ENCODE measurements at regions not wholly inside any gene's neighbourhood (a gene's known extent, or its start where the extent isn't known, plus 50 kb on each side); places are given as distances from the start of the nearest gene placed in this dataset.

DNA sequence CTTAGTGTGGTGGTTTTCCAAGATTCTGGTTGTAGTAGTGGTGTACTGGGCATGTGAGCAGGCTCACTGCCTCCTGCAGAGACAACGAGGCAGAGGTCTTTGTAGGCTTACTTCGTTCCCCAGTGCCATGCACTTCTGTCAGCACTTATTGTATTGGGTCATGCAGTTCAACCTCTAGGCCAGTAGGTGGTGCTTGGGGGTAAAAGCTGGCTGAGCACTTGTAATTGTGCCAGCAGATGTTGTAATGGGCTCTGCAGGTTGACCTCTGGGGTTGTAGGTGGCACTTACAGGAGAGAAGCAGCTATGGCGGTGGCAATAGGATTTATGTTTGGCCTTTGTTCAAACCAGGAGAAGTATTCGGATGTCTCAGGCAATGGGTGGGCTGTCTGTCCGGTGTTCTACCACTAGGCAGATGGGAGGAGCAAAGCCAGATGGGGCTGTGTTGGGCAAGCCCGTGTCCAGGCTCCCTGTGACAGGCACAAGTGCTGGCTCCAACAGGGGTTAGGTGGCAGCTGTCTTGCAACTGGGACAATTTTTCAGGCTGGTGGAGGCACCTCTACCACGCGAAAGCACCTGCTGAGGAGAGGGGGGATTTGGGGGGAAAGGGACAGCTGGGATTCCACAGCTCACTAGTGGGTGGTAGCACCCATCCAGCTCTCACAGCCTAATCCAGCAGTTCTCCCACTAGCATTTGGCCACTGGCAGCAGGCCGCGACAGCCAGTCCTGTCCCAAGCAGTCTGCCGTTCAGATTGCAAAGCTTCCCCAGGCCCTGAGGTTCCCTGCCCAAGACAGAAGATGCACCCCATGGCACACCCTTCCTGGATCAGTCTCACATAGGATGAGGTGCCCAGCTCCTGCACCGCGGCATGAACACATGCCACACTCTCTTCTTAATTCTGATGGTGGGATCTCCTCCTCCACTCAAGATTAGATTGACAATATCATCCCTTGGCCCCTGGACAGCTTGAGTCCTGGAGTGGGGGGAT, 274.5 kb downstream of the CTH start:
- intact Hi-C loops (cut with DNase I; ENCODE audit: low total_unique reads), result loop anchor here (5.0 kb wide), 1 partner anchor 362 kb away; the partner anchor contains the start of gene PTGER3
- in situ Hi-C loops (cut with MboI; ENCODE audit: low pct_ligation_motif_present in 1 of 4, low pct_unique_long_range_greater_than_20kb in 1 of 4, low sequenced_read_pairs in 3 of 4), result loop anchor here in 3 of 4 donors (10.0 to 25.0 kb wide), 2 partner anchors 352 to 369 kb away; partner anchors contain the start of gene PTGER3 (in 1 of the 3)
- Histone ChIP-seq H3K4me3 (no peak overlapping the region), H3K27me3 (no peaks in the 10 kb centered on the region), H3K27ac (no peak overlapping the region), H3K4me1 (no peaks in the 10 kb centered on the region), H3K9me3 (no peaks in the 10 kb centered on the region), H3K36me3 (no peaks in the 10 kb centered on the region)
- DNase-seq, result peak; percentile 51
- TF ChIP-seq EP300 (IDR thresholded peaks at IDR 0.05; ENCODE audit: low read depth), result no peak
- TF ChIP-seq POLR2AphosphoS5 (IDR thresholded peaks at IDR 0.05), result peak in 2 of 3 donors; percentile 11 to 37
- TF ChIP-seq, protein P1, sequence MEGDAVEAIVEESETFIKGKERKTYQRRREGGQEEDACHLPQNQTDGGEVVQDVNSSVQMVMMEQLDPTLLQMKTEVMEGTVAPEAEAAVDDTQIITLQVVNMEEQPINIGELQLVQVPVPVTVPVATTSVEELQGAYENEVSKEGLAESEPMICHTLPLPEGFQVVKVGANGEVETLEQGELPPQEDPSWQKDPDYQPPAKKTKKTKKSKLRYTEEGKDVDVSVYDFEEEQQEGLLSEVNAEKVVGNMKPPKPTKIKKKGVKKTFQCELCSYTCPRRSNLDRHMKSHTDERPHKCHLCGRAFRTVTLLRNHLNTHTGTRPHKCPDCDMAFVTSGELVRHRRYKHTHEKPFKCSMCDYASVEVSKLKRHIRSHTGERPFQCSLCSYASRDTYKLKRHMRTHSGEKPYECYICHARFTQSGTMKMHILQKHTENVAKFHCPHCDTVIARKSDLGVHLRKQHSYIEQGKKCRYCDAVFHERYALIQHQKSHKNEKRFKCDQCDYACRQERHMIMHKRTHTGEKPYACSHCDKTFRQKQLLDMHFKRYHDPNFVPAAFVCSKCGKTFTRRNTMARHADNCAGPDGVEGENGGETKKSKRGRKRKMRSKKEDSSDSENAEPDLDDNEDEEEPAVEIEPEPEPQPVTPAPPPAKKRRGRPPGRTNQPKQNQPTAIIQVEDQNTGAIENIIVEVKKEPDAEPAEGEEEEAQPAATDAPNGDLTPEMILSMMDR (IDR thresholded peaks at IDR 0.05), result peak; percentile 77 to 86 (median 83)
- WGBS, 2 donors (ENCODE audit: low coverage in 1 of 2), result 20 to 76% methylated on average over 2 to 13 of the region's 13 CpGs

DNA sequence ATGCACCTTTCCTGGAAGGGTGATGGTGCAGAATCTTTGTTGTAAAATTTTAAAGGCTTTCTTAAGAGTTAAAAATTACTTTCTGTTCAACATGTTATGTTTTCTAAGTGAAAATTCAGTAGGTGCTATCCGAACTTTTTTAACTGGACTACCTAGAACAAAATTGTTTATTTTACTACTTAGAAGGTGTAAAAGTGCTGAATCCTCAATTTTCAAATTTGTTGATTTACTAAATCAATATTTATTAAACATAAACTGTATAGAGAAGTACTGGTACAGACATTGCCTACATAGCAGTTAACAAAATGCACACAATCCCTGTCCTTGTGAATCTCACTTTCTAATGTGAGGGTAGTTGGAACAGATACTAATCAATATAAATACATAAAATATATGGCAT, 277.5 kb downstream of the CTH start:
- TF ChIP-seq EP300 (IDR thresholded peaks at IDR 0.05; ENCODE audit: low read depth), result no peak
- TF ChIP-seq, protein P1 (IDR thresholded peaks at IDR 0.05), result no peak
- TF ChIP-seq POLR2A (IDR thresholded peaks at IDR 0.05), result no peak
- TF ChIP-seq POLR2AphosphoS5 (IDR thresholded peaks at IDR 0.05), result no peak
- Histone ChIP-seq H3K27me3 (no peaks in the 10 kb centered on the region), H3K9me3 (no peaks in the 10 kb centered on the region), H3K27ac (no peak overlapping the region), H3K4me3 (no peak overlapping the region), H3K36me3 (no peaks in the 10 kb centered on the region), H3K4me1 (no peaks in the 10 kb centered on the region)
- DNase-seq, result no peak
- intact Hi-C loops (cut with DNase I; ENCODE audit: low total_unique reads), result loop anchor here (5.0 kb wide), 1 partner anchor 359 kb away; the partner anchor contains the start of gene PTGER3
- whole genome bisulfite sequencing, 2 donors (ENCODE audit: low coverage in 1 of 2), result 44 to 55% methylated on average over 1 of the region's 1 CpG
- in situ Hi-C loops (cut with MboI; ENCODE audit: low pct_ligation_motif_present in 1 of 4, low pct_unique_long_range_greater_than_20kb in 1 of 4, low sequenced_read_pairs in 3 of 4), result loop anchor here in 3 of 4 donors (10.0 to 25.0 kb wide), 2 partner anchors 349 to 366 kb away; partner anchors contain the start of gene PTGER3 (in 1 of the 3)

DNA sequence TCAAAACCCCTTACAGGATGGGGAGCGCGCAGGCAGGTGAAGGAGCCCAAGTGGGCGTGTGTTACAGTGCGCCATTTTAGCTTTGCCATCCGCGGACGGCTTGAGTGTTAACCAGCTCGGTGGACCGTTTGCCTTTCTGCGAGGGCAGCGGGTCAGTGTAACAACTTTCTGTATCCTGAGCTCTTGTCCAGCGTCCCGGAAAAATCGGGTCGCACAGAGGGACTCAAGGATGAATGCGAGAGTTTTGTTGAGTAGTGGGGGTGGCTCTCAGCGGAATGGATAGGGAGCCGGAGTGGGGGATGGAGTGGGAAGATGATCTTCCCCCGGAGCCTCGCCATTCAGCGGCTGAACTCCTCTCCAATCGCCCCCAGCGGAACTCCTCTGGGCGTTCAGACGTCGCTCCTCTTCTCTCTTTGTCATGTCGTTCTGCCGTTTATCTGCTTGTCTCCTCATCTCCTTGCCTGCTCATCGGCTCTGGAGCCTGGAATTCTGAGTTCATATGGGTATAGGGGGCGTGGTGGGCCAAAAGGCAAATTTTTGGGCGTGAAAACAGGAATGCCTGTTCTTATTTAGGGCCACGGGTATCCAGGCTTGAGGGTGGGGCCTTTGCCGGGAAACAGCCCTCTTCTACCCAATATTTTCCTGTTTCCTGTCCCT, 295.4 kb downstream of the CTH start:
- peak overlapping the region in 1 of 4 donors; percentile 31 for H3K4me3 ChIP-seq
- no peak overlapping the region for H3K27ac ChIP-seq
- intact Hi-C loops (cut with DNase I; ENCODE audit: low total_unique reads), result no loop called here
- H3K9me3 ChIP-seq, result no peaks in the 10 kb centered on the region
- no peaks in the 10 kb centered on the region for H3K36me3 ChIP-seq
- 33 to 42% methylated on average over 9 to 33 of the region's 33 CpGs for WGBS, 2 donors (ENCODE audit: low coverage in 1 of 2)
- no peak for DNase-seq
- peaks cover 0 to 4% (median 0%) of the 10 kb centered on the region in 4 donors for H3K4me1 ChIP-seq
- in situ Hi-C loops (cut with MboI; ENCODE audit: low pct_ligation_motif_present in 1 of 4, low pct_unique_long_range_greater_than_20kb in 1 of 4, low sequenced_read_pairs in 3 of 4), result no loop called here
- peaks cover 7% of the 10 kb centered on the region for H3K27me3 ChIP-seq
- TF ChIP-seq, protein P1 (IDR thresholded peaks at IDR 0.05), result no peak
- TF ChIP-seq POLR2A (IDR thresholded peaks at IDR 0.05) (no peak), POLR2AphosphoS5 (IDR thresholded peaks at IDR 0.05) (no peak), EP300 (IDR thresholded peaks at IDR 0.05; ENCODE audit: low read depth) (no peak)

DNA sequence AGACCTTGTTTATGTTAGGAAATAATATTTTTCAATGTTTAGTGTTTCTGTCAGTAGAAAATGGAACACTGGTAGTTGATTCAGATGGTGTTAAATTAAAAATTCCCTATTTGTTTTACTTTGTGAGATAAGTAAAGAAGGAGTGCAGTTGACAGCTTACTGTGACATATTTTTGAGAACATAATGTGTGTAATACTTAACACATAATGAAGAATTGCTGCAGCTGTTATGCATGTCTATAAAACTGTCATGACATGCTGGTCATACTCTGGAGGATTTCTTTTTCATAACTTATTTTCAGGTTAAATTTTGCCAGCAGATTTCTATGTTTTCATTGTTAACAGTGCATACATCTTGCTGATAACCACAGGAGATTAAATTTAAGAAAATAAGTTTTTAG, 296.1 kb downstream of the CTH start:
- intact Hi-C loops (cut with DNase I; ENCODE audit: low total_unique reads) (no loop called here), in situ Hi-C loops (cut with MboI; ENCODE audit: low pct_ligation_motif_present in 1 of 4, low pct_unique_long_range_greater_than_20kb in 1 of 4, low sequenced_read_pairs in 3 of 4) (no loop called here)
- no peak overlapping the region for H3K4me3 ChIP-seq
- no peaks in the 10 kb centered on the region for H3K9me3 ChIP-seq
- H3K36me3 ChIP-seq, result no peaks in the 10 kb centered on the region
- peaks cover 0 to 4% (median 0%) of the 10 kb centered on the region in 4 donors for H3K4me1 ChIP-seq
- H3K27ac ChIP-seq, result no peak overlapping the region
- TF ChIP-seq, protein P1 (IDR thresholded peaks at IDR 0.05), result no peak
- TF ChIP-seq EP300 (IDR thresholded peaks at IDR 0.05; ENCODE audit: low read depth) (no peak), POLR2A (IDR thresholded peaks at IDR 0.05) (no peak), POLR2AphosphoS5 (IDR thresholded peaks at IDR 0.05) (no peak)
- no peak for DNase-seq
- H3K27me3 ChIP-seq, result peaks cover 7% of the 10 kb centered on the region
